Heart left ventricle (tissue), 16 donors: ENCODE measurements at regions not wholly inside any gene's neighbourhood (a gene's known extent, or its start where the extent isn't known, plus 50 kb on each side); places are given as distances from the start of the nearest gene placed in this dataset.
A peak's percentile ranks its signal among the peaks of the same experiment; 100 is the strongest.

Experiments used
- ATAC-seq, 4 donors: fragments of 200-7000 bp; cut with Tn5 transposase; one replicate each; pipeline ENCODE4 v1.9.1; 2020 to 2022; ENCODE audit warnings: moderate library complexity in 4 of 4, mild to moderate bottlenecking in 3 of 4, moderate number of reproducible peaks in 1 of 4
- DNase-seq, 5 donors: peaks; one replicate each; pipeline ENCODE4 v3.0.0-alpha.2; 2020
- H3K27ac ChIP-seq, 12 donors: fragments of 200-600 bp; sonication (generic) in 4 of 12; one replicate each; pipeline versions ENCODE4 v1.5.0 to v1.8.0; 2016 to 2022; ENCODE audit warnings: mild to moderate bottlenecking in 2 of 12
- H3K27me3 ChIP-seq, 9 donors: fragments of 200-600 bp; sonication (generic) in 2 of 9; one replicate each; pipeline versions ENCODE4 v1.5.1 to v1.8.0; 2016 to 2022; ENCODE audit warnings: mild to moderate bottlenecking in 3 of 9
- H3K36me3 ChIP-seq, 9 donors: fragments of 200-600 bp; sonication (generic) in 2 of 9; one replicate each; pipeline versions ENCODE4 v1.5.0 to v1.8.0; 2018 to 2022; ENCODE audit warnings: mild to moderate bottlenecking in 2 of 9
- H3K4me1 ChIP-seq, 12 donors: fragments of 200-600 bp; sonication (generic) in 4 of 12; one replicate each; pipeline versions ENCODE4 v1.5.0 to v1.8.0; 2016 to 2022; ENCODE audit warnings: mild to moderate bottlenecking in 3 of 12
- H3K4me3 ChIP-seq, 12 donors: fragments of 200-600 bp; sonication (generic) in 4 of 12; one replicate each; pipeline versions ENCODE4 v1.5.0 to v1.8.0; 2017 to 2022; ENCODE audit warnings: mild to moderate bottlenecking in 9 of 12, moderate library complexity in 4 of 12
- H3K9me3 ChIP-seq, 12 donors: fragments of 200-600 bp; sonication (generic) in 4 of 12; one replicate each; pipeline versions ENCODE4 v1.5.0 to v1.8.0; 2016 to 2022; ENCODE audit warnings: mild to moderate bottlenecking in 1 of 12
- CTCF ChIP-seq, 12 donors: fragments of 200-600 bp; sonication (generic) in 4 of 12; IDR thresholded peaks; one replicate each; pipeline versions ENCODE4 v1.5.0 to v1.8.0; 2018 to 2022; ENCODE audit warnings: antibody characterized with exemption in 12 of 12, mild to moderate bottlenecking in 5 of 12
- POLR2A ChIP-seq, 2 donors: fragments of 450-650 bp; IDR thresholded peaks; one replicate each; pipeline ENCODE4 v1.6.1; 2017; ENCODE audit warnings: antibody characterized with exemption in 2 of 2, mild to moderate bottlenecking in 2 of 2, moderate library complexity in 2 of 2
- WGBS, 4 donors: extraction: QIAGEN DNeasy Blood & Tissue Kit in 2 of 4; methylation state at CpG; one replicate each; pipeline versions ENCODE4 v1.1.5 to v1.1.7; 2013 to 2018; 5-methylcytosine and 5-hydroxymethylcytosine counted together
- intact Hi-C, 10 donors: fragments of 100-400 bp; cut with DNase I; formaldehyde crosslinking; loops; one replicate each; pipeline versions ENCODE4 v1.11.1 to v1.14.2; 2022
- donor health status: ischemic (EF 13 %, LVEDD 7.1; RV severe dilation, severe dysfunction).
- donor health status: healthy with polysubstance abuse.
- donor health status: DM: no; HTN: yes; CAD: no.
- donor health status: DM: no; HTN: no; CAD: no.
- donor health status: ischemic (EF 25% LVEDD 6.9; RV normal size, moderate dysfunction).
- donor health status: ischemic (EF 25% LVEDD 5.7; RV mildly dilated, moderate dysfunction).
- donor health status: healthy.
- donor health status: DM: yes; HTN: yes; CAD: no.
- donor health status: ischemic (EF 35%, LVEDD 5.7; RV mildly dilated, moderate dysfunction).
- donor health status: nonischemic (EF 11% LVEDD 7.7; RV severe dilation, severe dysfunction).
- donor health status: DM: yes; HTN: yes; CAD: no.
- donor health status: PGD.
- donor health status: ischemic (EF 29% LVEDD 5.4; RV normal size, mild dysfunction).
- donor health status: nonischemic (EF 23%, LVEDD 6.1; RV moderate dilation, normal function).

DNA sequence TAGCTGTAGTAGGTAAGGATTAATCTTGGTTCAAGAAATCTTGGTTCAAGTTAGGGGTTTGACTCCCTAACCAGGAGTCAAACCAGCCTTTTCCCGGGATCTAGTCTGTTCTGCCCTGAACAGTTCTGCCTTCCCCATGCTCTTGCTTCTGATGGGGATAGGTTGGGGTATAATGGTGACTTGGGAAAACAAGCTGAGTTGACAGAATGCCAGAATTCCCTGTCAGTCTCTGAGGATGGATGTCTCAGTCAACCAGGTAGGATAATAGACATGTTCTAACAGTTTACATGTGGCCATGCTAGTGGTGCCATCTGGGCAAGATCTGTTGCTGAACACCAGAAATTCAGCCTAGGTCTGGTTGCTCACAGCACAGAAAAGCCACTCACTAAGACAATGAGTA, 51.4 kb downstream of the RAB40AL start:
- Histone ChIP-seq H3K4me1 (no peaks in the 10 kb centered on the region), H3K27ac (no peak overlapping the region), H3K27me3 (peaks cover 0 to 7% (median 0%) of the 10 kb centered on the region in 9 donors), H3K9me3 (no peaks in the 10 kb centered on the region), H3K36me3 (no peaks in the 10 kb centered on the region), H3K4me3 (no peak overlapping the region)
- TF ChIP-seq CTCF (IDR thresholded peaks at IDR 0.05), result no peak
- no peak for TF ChIP-seq POLR2A (IDR thresholded peaks at IDR 0.05)
- WGBS, 4 donors, result 54 to 85% (median 77%) methylated on average over 1 of the region's 1 CpG
- intact Hi-C loops, result no loop called here
- ATAC-seq (no peak), DNase-seq (no peak)

GRCh38 chrX:102995316-102995715, 58.2 kb downstream of the RAB40AL start:
- Histone ChIP-seq H3K9me3 (no peaks in the 10 kb centered on the region), H3K27me3 (no peaks in the 10 kb centered on the region), H3K4me3 (no peak overlapping the region), H3K27ac (no peak overlapping the region), H3K36me3 (no peaks in the 10 kb centered on the region), H3K4me1 (no peaks in the 10 kb centered on the region)
- TF ChIP-seq POLR2A (IDR thresholded peaks at IDR 0.05) (no peak), CTCF (IDR thresholded peaks at IDR 0.05) (no peak)
- 81 to 95% (median 88%) methylated on average over 1 of the region's 1 CpG for WGBS, 4 donors
- ATAC-seq (no peak), DNase-seq (no peak)
- intact Hi-C loops, result no loop called here

DNA sequence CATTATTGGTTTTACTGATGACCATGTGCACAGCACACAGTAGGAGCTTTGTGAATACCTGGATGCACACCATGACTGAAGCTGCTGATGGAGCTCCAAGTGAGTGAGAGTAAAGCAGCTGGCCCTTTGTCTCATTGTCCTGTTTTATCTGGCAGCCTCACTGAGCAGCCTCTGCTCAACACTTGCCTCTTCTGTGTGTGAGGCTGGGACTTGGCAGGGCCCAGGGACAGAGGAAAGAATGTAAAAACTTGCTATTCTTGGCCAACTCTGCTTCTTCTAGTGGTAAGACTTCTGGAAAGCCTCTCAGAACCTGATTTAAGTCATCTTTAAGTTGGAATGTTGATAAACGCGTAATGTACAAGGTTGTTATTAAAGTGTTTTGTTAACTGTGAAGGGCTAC, 61.4 kb downstream of the BEX1 start:
- Histone ChIP-seq H3K9me3 (no peaks in the 10 kb centered on the region), H3K4me3 (no peak overlapping the region), H3K36me3 (no peaks in the 10 kb centered on the region), H3K27me3 (peaks cover 0 to 7% (median 0%) of the 10 kb centered on the region in 9 donors), H3K27ac (no peak overlapping the region), H3K4me1 (no peaks in the 10 kb centered on the region)
- intact Hi-C loops, result no loop called here
- TF ChIP-seq CTCF (IDR thresholded peaks at IDR 0.05), result no peak
- TF ChIP-seq POLR2A (IDR thresholded peaks at IDR 0.05), result no peak
- no peak for DNase-seq
- ATAC-seq, result peak in 1 of 4 donors; percentile 32
- WGBS, 4 donors, result 74 to 93% (median 81%) methylated on average over 2 of the region's 2 CpGs
